ENCODE measurements at regions not wholly inside any gene's neighbourhood (a gene's known extent, or its start where the extent isn't known, plus 50 kb on each side); places are given as distances from the start of the nearest gene placed in this dataset.
"Not testable (repeated sequence)": the region's sequence is repeated elsewhere in the genome, so short reads cannot be mapped to it uniquely, and the experiment has no call there.

- intact Hi-C loops (cut with DNase I): no loop called here
- no peaks in the 10 kb centered on the region for H3K27me3 ChIP-seq
- H3K4me1 ChIP-seq: no peaks in the 10 kb centered on the region
- no peaks in the 10 kb centered on the region for H3K36me3 ChIP-seq
- H3K27ac ChIP-seq: no peak overlapping the region
- DNase-seq (no peak), ATAC-seq (no peak)
- H3K4me3 ChIP-seq: no peak overlapping the region
- no peak for TF ChIP-seq CTCF (IDR thresholded peaks at IDR 0.05)
- no peaks in the 10 kb centered on the region for H3K9me3 ChIP-seq
Observed at GRCh38 chrX:113512700-113513395, 672.2 kb upstream of the AMOT start.

GRCh38 chrX:113510586-113510985 is 670.0 kb upstream of the AMOT start:
- Histone ChIP-seq H3K4me3 (no peak overlapping the region), H3K4me1 (no peaks in the 10 kb centered on the region), H3K27me3 (no peaks in the 10 kb centered on the region), H3K27ac (no peak overlapping the region), H3K9me3 (no peaks in the 10 kb centered on the region), H3K36me3 (no peaks in the 10 kb centered on the region)
- ATAC-seq: no peak
- TF ChIP-seq CTCF (IDR thresholded peaks at IDR 0.05): no peak
- intact Hi-C loops (cut with DNase I): no loop called here
- DNase-seq: no peak

- Histone ChIP-seq H3K9me3 (no peaks in the 10 kb centered on the region), H3K27ac (no peak overlapping the region), H3K4me3 (no peak overlapping the region), H3K27me3 (no peaks in the 10 kb centered on the region), H3K36me3 (no peaks in the 10 kb centered on the region), H3K4me1 (no peaks in the 10 kb centered on the region)
- no peak for TF ChIP-seq CTCF (IDR thresholded peaks at IDR 0.05)
- DNase-seq (no peak), ATAC-seq (no peak)
- intact Hi-C loops (cut with DNase I): no loop called here
Observed at GRCh38 chrX:113492895-113493294, 652.3 kb upstream of the AMOT start.

- intact Hi-C loops (cut with DNase I): no loop called here
- no peaks in the 10 kb centered on the region for H3K4me1 ChIP-seq
- H3K36me3 ChIP-seq: no peaks in the 10 kb centered on the region
- no peak for TF ChIP-seq CTCF (IDR thresholded peaks at IDR 0.05)
- H3K27ac ChIP-seq: no peak overlapping the region
- no peak for ATAC-seq
- H3K27me3 ChIP-seq: no peaks in the 10 kb centered on the region
- peaks cover 0 to 3% of the 10 kb centered on the region in 2 donors for H3K9me3 ChIP-seq
- H3K4me3 ChIP-seq: no peak overlapping the region
- no peak for DNase-seq
Observed at GRCh38 chrX:113473418-113473817, 632.8 kb upstream of the AMOT start.

- intact Hi-C loops (cut with DNase I); ATAC-seq: not testable (repeated sequence)
Observed at GRCh38 chrX:113473015-113473414, 632.4 kb upstream of the AMOT start.

DNA sequence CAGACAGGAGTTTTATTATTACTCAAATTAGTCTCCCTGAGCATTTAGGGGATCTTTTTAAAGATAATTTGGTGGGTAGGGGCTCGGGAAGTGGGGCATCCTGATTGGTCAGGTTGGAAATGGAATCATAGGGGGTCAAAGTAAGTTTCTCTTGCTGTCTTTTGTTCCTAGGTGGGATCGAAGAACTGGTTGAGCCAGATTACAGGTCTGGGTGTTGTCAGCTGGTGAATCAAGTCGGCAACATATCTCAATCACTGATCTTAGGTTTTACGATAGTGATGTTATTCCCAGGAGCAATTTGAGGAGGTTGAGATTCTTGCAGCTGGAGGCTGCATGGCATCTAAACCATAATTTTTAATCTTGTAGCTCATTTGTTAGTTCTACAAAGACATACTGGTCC is 629.5 kb upstream of the AMOT start:
- DNase-seq: no peak
- no peak overlapping the region for H3K27ac ChIP-seq
- H3K4me3 ChIP-seq: no peak overlapping the region
- H3K27me3 ChIP-seq: no peaks in the 10 kb centered on the region
- no peaks in the 10 kb centered on the region for H3K4me1 ChIP-seq
- no peaks in the 10 kb centered on the region for H3K36me3 ChIP-seq
- intact Hi-C loops (cut with DNase I): no loop called here
- ATAC-seq: no peak
- no peaks in the 10 kb centered on the region for H3K9me3 ChIP-seq
- TF ChIP-seq CTCF (IDR thresholded peaks at IDR 0.05): no peak

More at GRCh38 chrX:113473015-113473414, 632.4 kb upstream of the AMOT start:
- not testable (repeated sequence) for DNase-seq, H3K36me3 ChIP-seq, H3K4me1 ChIP-seq, H3K27ac ChIP-seq, H3K9me3 ChIP-seq, H3K27me3 ChIP-seq, H3K4me3 ChIP-seq

All from left lung (tissue), 4 donors.